Pons (tissue), 1 donor: ENCODE measurements at regions not wholly inside any gene's neighbourhood (a gene's known extent, or its start where the extent isn't known, plus 50 kb on each side); places are given as distances from the start of the nearest gene placed in this dataset.

Experiments
- DNase-seq: peaks from one replicate; pipeline ENCODE4 v3.0.0-alpha.2; 2016; ENCODE audit warnings: low spot score

DNA sequence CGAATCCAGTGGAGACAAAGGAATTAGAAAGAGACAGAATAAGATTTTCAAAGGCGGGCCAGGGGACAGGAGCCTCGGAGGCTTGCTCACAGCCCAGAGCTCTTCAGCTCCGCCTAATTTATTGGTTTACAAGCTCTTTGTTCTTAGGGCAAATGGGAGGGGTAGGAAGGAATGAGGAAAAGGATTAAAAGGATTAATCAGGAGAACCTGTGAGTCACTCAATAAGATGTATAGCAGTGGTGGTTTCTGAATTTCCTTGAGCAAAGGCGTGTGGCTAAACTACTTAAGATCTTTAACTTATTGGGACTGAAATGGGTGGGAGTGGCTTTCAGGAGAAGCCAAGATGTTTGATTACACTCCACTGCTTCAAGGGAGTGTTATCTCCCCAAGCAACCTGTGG, 456.0 kb upstream of the SPANXN1 start:
- no peak for DNase-seq

DNA sequence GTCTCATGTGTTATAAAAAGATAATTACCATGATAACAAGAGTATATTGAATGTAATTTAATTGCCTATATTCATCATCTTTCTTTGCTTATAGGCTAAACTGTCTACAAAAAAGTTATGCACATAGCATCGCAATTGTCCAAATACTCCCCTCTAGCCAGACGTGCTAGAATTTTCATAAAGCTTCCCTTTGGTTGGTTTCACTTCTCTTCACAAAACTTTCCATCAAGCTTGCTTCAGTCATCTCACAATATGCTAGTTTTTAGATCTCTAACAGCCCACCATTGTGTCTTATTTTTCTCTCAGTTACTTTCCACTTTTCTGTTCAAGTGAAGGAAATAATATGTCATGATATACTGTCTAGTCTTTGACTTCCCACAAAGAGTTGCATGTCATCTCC, 448.3 kb upstream of the SPANXN1 start:
- no peak for DNase-seq

DNA sequence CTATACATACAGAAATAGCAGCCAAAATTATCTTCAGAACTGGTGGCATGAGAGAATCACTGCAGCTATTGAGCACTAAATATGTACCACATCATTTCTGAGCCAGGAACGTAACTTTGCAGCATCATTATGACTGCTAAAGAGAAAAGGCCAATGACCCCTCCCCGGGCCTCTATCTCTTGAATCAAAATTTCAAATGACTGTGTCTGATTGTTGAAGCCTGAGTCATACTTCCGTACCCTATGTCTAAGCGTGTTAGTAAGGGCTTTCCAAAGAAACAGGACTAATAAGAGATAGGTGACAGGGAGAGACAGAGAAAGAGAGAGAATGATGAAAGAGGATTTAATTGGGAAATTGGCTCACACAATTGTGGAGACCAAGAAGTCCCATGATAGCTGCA, 445.5 kb upstream of the SPANXN1 start:
- no peak for DNase-seq

DNA sequence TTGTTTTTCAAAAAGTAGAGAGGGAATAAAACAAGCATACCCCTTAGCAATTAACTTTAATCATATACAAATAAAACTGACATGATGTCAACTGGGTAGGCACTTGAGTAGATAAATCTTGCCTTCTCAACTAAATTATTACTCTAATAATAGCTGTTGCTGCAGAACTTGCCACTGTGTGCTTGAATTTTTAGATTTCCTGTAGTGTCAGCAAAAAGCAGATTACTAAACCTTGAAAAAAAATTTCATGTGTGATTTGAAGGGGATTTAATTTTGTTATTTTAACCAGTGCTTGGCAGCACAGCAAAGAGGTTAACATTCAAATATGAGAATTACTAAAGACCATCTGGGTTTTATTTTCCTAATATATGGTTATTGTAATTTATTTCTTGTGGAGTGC, 438.3 kb upstream of the SPANXN1 start:
- DNase-seq: no peak

DNA sequence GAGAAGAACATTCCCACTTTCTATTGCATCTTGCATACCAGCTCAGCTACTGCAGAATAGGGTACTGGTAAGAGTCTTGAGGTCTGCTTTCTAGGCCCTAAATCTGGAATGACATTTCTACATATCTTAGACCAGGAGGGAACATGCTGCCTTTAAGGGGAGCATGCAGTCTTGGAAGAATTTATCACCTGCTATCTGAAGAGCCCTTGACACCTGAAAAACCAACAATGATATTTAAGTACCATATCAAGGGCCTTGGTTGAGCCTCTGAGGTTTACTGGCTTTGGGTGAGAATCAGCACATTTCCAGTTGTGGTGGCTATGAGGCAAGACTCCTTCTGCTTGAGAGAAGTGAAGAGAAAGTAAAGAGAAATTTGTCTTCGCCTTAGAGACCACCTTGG, 436.8 kb upstream of the SPANXN1 start:
- no peak for DNase-seq

DNA sequence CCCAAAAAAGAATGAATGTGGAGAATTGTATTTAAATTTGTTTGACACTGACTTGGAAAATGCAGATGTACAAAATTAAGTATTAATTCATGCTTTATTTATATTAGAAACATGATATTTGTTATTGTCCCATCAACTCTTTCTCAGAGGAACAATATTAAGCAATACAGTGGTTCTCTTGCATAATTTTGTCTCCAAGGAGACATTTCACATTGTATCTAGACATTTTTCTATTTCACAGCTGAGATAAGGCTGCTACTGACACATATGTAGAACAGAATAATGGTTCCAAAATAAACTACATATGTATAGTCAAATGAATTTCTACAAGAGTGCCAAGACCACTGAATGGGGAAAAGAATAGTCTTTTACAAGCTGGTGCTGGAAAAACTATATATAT, 427.9 kb upstream of the SPANXN1 start:
- no peak for DNase-seq

DNA sequence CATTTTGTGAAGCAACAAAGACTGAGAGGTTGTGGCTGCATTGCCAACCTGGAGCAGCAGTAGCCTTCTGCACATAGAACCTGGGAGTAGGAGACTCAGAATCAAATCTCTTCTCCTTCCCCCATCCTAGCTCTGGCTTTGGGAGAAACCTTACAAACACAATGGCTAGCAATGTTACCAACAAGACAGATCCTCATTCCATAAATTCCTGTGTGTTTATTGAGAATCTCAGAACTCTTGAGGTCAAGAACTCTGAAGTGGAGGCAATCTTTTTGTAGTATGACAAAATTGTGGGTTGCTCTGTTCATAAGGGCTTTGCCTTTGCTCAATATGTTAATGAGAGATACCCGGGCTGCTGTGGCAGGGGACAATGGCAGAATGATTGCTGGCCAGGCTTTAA, 406.7 kb upstream of the SPANXN1 start:
- DNase-seq: no peak

DNA sequence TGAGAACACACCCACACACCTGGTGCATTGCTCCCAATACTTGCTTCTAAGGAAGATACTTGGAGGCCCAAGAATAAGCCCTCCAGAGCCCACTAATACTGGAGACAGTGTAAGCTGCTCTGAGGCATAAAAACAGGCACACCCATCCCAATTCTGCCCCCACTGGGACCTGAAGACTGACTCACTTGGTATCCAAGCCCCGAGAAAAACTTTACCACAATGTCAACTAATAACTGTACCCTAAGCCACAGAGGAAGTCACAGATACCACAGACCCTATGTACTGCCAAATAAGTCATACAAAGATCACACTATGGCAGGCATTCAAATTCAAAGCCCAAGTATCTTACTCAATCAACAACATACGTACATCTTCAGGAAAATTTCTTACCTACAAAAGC, 398.2 kb upstream of the SPANXN1 start:
- no peak for DNase-seq

DNA sequence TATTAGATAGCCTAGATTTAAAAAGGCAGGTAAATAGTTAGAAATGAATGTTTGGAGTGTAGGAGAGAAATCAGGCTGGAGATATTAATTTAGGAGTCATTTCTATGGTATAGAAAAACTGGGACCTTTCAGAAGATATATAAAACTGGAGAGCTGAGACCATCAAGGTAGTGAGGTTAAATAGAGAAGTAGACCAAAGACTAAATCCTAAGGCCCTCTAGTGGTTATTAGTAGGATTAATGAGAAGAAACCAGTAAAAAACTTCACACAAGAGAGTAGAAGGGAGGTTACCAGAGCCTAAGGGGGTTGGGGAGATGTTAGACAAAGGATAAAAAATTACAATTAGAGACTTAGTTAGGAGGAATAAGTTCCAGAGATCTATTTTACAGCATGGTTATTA, 351.0 kb upstream of the SPANXN1 start:
- DNase-seq: peak; percentile 1

DNA sequence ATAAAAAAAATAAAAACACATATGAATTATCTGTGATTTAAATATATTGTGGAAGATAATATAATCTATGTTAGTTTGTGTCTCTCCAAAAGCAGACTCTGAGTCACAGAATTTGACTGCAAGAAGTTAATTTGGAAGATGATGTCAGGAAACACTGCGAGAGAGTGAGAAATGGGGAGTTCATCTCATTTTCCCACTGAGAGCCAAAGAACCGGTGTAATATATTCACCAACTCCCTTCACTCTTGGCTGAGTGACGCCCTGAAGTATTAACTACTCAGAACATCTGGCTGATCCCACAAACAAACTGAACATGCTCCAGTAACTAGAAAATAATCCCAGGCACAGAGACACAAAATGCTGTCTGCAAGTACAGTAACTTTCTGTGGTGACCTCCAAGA, 345.8 kb upstream of the SPANXN1 start:
- DNase-seq: no peak

DNA sequence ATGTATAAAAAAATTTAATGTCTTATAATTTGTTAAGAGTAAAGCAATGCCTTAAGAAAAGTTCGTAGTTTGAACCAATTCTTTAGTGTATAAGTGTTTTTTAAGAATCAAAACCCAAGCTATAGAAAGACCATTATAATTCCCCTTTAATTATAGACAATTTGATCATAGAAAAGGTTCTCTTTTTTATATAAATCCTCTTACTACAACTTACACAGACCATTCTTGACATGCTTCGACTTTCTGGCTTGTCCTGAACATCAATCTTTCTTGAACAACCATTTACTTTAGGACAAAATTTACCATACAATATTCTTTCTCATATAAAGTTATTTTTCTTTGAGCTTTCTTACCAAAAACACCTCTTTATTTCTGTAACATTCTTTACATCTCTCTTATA, 330.5 kb upstream of the SPANXN1 start:
- no peak for DNase-seq

DNA sequence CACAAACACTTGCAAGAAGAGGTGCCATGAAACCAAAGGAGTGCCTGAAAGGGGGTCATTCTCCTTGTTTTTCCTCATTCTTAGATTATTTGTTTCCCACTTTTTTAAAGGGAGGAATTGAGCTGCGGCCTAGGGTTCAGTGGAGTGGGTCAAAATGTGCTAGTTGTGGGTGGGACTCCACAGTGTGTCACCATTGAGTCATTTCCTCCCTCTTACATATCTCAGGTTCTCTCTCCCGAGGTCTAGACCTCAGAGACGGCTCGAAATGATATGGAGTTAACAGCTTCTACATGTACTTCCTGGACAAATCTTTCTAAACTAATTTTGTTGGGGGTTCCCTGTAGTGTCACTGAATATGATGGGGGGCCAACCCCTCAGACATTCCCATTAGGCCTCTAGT, 328.4 kb upstream of the SPANXN1 start:
- no peak for DNase-seq

DNA sequence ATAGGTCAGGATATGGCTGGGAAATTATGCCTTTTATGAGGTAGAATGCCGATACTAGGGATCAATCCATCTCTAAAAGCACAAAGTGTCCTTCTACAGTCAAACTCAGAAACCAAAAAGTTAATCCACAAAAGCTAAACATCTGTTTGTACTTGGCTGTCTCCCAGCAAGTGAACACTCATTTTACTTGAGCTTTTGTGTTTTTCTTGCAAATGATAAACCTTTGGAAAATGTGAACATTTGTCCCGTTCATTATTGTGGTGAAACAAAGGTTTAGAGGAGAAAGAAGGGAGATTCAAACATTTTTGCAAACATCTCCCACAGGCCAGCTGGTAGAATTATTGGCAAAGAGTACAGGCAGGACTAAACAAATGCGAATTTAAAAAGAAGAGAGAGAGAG, 300.6 kb upstream of the SPANXN1 start:
- no peak for DNase-seq
